NCI-H1694 treated with DMSO at 0.1 percent for 48 hours (cell line): ENCODE measurements at regions not wholly inside any gene's neighbourhood (a gene's known extent, or its start where the extent isn't known, plus 50 kb on each side); places are given as distances from the start of the nearest gene placed in this dataset.

Experiments
- DNase-seq: peaks from one replicate; lab custom pipeline; 2025; lab: John Stamatoyannopoulos, UW

DNA sequence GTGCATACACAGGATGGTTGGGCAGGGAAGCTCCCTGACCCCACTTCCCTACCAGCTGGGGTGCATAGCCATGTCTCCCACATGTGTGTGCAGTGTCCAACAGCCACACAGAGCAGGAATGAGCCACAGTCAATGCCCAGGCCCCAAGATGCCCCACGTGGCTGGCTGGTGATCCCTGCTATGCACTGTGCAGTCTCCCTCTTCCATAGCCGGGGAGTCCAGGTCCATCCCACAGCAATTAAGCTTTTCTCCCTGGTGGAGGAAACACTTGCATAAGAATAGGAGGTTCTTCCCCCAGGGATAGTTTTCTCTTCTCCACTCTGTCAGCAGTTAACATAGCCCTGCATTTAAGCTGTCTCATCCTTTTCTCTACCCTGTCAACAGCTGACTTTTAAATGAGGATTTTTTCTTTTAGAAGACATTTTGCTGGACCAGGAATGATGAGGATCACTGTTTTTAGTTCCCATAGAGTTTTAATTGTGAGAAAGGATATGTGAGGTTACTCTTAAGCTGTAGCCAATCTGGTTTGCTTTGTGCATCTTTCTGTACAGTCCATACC, 396.5 kb upstream of the VWC2 start:
- no peak for DNase-seq

DNA sequence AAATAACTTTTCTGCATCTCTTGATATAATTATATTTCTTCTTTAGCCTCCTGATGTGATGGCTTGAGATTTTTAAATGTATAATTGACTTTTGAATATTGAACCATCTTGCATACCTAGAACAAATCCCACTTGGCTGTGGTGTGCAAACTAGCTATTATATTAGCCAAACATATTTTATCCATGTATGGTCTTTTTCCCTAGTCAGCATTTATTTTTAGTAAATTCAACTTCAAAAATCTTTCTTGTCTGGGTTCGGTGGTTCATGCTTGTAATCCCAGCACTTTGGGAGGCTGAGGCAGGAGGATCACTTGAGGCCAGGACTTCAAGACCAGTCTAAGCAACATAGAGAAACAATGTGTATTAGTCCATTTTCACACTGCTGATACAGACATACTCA, 386.6 kb upstream of the VWC2 start:
- DNase-seq: no peak

- DNase-seq: no peak
Measured at GRCh38 chr7:49389871-49390479, 383.5 kb upstream of the VWC2 start.

DNA sequence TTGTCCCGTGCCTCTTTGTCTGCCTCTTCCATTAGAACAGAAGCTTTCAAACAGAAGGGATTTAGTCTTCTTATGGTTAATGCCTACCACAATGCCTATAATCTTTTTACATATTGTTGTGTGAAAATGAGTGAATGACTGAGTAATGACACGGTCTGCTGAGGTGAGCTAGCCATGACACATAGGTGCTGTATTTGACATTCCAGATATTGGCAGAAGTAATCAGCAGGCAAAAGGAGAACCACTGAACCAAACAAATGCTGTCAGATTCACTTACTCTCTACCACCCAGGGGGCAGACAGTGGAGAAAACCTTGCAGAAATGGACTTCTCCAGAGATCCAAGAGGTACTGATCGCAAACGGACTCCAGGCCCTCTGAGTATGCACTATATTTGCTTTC, 377.2 kb upstream of the VWC2 start:
- DNase-seq: no peak

DNA sequence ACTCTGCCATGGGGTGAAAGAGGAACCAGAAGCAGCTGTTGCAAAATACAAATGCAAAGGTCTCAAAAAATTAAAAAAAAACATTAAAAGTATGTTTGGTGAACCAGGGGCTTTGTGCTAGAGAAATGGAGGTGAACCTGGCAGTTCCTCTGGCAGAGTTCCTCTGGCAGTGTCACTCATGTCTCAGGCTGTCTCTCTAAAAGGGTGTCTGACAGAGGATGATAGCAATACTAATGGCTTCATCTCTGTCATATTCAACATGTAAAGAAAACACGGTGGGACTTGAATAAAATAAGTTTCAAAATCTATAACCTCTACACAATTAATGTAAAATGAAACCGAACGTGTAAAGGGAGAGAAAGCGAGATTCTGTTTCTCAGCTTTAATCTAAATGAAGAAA, 375.7 kb upstream of the VWC2 start:
- no peak for DNase-seq

- no peak for DNase-seq
Measured at GRCh38 chr7:49398236-49398635, 375.2 kb upstream of the VWC2 start.

DNA sequence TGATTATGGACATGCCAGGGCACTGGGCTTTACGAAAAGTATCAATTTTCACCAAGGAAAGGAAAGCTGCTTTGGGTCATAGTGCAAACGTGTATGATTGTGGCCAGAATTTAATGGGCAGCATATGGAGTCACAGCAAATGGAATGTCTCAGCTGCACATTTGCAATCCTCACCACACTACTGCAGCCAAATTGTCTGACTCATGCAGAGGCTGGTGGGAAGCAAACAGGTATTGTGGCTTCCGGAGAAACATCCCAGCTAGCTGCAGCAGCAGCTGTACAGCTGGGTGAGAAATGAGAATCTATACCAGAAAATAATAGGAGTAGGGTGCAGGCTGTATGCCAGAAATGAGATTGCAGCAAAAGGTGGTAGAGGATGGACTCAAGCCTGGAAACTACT, 374.7 kb upstream of the VWC2 start:
- no peak for DNase-seq

GRCh38 chr7:49400891-49401550, 372.4 kb upstream of the VWC2 start:
- no peak for DNase-seq

DNA sequence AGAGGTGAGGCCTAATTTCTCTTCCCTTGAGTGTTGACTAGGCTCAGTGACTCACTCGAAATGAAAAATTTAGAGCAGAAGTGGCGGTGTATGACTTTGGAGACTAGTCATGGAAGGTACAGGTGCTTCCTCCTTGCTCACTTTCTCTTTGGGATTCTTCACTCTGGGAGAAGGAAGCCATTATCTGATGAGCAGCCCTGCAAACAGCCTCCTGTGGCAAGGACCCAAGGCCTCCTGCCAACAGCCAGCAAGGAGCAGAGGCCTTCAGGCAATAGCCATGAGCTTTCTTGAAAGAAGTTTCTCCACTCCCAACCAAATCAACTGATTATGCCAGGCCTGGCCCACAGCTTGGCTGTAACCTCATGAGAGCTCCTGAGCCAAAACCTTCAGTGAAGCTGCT, 369.6 kb upstream of the VWC2 start:
- no peak for DNase-seq

DNA sequence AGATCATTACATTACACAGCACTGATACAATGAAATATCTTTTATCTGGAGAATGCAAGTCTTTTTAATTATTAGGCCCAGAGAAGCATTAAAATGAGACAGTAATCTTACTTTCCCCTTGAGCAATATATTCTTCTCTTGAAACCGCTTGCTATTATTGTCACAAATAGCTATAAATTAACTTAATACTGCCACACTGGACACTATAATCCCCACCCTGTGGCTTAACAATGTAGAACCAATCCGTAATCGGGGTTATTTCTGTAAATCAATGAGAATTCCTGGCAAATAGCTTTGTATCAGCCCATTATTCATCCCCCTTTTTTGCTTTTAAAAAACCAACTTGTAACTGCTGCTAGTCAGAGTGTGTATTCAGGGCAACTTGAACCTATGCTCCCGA, 366.2 kb upstream of the VWC2 start:
- DNase-seq: no peak

DNA sequence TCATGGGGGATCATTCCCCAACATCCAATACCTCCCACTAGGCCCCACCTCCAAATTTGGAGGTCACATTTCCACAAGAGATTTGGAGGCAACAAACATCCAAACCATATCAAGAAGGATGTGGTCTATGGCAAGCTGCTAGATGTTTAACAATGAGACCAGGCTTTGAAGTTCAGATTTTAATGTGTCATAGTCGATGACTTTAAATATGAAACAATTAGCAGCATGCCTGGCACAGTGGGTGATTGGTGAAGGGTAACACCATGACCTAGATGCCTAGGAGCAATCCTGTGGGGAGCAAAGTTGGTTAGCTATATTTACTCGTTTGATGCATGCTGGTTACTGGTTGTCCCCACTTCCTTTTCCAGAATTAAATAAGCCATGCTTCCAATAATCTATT, 356.4 kb upstream of the VWC2 start:
- no peak for DNase-seq

GRCh38 chr7:49418963-49419362, 354.5 kb upstream of the VWC2 start:
- DNase-seq: no peak

DNA sequence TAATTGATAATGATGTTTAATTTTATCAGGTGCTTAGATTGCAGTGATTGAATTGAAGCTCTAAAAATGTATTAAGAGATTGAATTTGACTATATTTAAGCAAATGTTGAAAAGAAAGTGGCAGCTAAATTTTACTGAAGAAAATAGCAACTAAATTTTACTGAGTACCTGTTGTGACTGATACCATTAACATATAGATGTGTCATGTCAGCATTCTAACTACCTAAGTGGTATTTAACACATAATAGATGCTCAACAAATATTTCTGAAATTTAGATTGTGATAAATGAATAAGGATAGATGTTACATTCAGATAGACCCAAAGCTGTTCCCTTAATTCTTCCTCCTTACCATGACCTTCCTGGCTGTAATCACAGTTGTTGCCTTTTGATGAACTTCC, 350.9 kb upstream of the VWC2 start:
- no peak for DNase-seq

DNA sequence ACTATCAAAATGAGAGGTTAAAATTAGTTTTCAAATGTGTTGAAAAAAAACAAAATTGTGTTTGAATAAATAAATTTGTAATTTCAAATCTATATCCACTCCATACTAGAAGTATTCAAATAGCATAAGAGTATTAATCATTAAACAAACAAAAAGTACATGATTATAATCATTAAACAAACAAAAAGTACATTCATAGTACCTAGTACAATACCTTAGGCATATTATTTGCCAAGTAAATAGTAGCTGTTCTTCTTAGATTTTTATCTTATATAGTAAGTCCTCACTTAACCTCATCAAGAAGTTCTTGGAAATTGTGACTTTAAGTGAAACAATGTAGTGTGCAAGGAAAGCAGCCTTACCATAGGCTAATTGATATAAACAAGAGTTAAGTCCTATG, 349.3 kb upstream of the VWC2 start:
- no peak for DNase-seq

DNA sequence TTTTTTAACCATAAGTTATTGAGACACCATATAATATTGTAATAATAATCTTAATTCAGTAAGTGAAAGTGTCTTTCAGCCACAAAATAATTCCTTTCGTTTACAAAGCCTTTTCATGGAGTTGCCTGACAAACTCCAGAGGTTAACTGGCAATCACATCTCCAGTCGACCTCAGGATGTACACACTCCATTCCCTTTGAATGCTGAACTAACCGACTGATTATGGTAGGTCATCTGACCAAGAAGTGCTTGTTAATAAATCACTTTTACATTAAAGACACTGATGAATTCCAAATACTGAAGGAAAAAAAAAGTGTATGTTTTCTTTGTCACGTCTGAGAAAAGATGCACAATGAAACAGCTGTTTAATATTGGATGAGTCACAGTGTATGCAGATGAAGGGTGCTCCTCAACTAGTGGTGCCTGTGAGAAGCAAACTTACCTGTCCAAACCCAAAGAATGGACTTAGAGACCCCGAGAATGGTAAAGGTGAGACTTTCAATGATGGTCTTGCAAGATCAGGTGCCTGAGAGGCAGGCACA, 348.1 kb upstream of the VWC2 start:
- DNase-seq: no peak

DNA sequence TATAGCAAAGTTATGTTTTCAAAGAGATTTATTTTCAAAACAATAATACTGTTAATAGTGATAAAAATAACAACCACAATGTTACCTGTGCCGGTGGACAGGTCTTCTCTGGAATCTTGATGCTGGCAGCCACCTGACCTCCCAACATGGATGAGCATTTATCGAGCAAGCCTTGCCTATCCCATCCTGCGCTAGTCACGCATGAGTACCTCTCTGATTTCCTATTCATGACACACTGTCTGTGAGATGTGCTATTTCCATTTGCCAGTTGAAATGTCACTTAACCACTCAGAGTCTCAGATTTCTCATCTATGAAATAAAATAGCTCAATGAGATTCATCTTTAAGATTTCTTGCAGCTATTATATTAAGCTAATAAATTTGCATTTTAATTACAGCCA, 341.2 kb upstream of the VWC2 start:
- DNase-seq: no peak

DNA sequence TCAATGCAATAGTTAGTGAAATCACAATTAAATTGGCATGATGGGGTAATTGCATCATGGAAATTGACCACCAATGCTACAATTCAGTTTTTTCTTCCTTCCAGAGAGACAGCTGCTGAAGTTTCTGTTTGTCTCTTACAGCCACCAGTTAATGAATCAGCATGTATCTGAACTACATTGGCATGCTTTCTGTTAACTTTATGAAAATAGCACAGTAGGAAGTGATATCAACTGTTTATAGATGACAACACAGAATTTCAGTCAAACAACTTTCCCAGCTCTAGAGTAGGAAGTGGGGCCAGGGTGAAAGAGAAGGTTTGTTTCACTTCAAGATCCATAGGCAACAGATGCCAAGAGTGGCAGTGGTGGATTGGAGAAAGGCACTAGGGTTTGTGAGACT, 339.6 kb upstream of the VWC2 start:
- DNase-seq: no peak

DNA sequence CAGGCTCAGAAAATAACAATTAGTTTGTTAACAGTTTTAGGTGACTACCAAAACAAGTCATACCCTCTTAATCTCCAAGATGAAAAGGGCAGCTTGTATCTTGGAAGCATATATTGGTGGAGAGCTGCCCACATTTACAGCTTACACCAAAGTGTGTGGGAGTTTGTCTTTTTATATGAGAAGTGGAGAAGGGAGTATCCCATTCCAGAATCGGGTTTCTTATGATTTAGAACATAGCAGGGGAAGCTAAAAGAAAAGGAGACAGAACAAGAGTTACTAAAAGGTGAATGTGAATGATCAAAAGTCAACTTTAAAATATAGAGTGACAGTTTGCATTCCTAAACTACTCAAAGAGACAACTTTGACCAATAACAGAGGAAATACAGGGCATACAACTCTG, 338.6 kb upstream of the VWC2 start:
- DNase-seq: no peak

DNA sequence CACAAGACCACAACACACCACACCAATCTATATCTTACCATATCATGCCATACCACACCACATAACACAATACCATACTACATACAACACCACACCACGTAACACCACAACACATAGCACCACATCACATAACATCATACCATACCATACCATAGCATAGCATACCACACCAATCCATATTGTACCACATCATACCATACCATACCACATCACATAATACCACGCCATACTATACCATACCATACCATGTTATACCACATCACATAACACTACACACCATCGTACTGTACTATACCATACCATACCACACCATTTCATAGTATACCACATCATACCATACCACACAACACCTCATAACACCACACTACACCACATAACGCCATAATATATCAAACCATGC, 335.2 kb upstream of the VWC2 start:
- DNase-seq: no peak

DNA sequence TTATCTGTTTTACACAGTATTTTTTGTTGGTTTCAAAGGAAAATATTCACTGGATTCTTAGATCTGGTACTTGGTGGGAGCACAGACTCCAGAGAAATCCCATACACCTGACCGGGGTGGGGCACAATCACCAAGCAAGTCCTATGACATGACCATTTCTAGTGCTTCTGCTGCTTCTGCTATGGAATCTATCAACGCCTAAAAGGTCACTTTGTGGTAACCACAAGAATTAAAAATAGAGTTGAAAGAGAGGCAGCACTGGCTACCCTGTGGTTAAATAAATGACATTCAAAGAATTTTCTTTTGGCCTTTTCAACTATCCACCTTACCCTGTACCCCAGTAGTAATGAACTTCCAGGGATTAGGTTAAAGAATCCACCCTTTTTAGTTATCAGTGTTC, 329.9 kb upstream of the VWC2 start:
- DNase-seq: no peak

DNA sequence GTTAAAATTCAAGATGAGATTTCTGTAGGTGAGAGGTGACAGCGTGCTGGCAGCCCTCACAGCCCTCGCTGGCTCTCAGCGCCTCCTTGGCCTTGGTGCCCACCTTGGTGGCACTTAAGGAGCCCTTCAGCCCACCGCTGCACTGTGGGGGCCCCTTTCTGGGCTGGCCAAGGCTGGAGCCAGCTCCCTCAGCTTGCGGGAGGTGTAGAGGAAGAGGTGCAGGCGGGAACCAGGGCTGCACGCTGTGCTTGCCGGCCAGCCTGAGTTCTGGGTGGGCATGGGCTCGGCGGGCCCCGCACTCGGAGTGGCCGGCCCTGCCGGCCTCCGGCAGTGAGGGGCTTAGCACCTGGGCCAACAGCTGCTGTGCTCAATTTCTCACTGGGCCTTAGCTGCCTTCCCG, 320.0 kb upstream of the VWC2 start:
- no peak for DNase-seq

DNA sequence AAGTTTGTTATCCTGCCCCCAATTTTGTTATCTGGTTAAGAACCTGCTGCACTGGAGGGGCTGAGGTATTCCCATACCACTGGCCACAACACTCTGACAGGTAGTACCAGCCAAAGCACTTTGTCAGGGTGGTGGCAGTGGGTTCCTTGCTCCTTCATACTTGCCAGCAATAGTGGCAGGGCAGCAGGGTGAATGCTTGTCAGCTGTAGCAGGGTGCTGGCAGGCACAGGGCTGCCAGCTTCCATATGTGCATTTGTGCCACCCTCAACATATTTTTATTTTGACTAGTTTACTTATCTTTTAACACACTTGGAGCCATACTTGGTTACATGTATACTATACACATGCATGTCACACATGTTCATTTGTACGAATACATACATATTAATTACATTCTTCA, 294.0 kb upstream of the VWC2 start:
- DNase-seq: no peak

GRCh38 chr7:49479936-49480544, 293.4 kb upstream of the VWC2 start:
- DNase-seq: no peak
